Breast epithelium (tissue), 3 donors: ENCODE measurements at regions not wholly inside any gene's neighbourhood (a gene's known extent, or its start where the extent isn't known, plus 50 kb on each side); places are given as distances from the start of the nearest gene placed in this dataset.

Experiments
- POLR2AphosphoS5 ChIP-seq, 3 donors: sonication (generic); formaldehyde crosslinking; IDR thresholded peaks; one replicate each; pipeline ENCODE4 v1.6.1; 2017; ENCODE audit warnings: antibody characterized with exemption in 3 of 3
- TF ChIP-seq, protein P1 (sequence below), 3 donors: fragments of 450-650 bp; IDR thresholded peaks; one replicate each; pipeline ENCODE4 v1.5.1; 2016 to 2017; ENCODE audit warnings: antibody characterized with exemption in 3 of 3, mild to moderate bottlenecking in 3 of 3, moderate library complexity in 3 of 3

GRCh38 chr15:45796433-45796832 is 161.6 kb downstream of the SQOR start:
- TF ChIP-seq POLR2AphosphoS5 (IDR thresholded peaks at IDR 0.05), result no peak
- TF ChIP-seq, protein P1, sequence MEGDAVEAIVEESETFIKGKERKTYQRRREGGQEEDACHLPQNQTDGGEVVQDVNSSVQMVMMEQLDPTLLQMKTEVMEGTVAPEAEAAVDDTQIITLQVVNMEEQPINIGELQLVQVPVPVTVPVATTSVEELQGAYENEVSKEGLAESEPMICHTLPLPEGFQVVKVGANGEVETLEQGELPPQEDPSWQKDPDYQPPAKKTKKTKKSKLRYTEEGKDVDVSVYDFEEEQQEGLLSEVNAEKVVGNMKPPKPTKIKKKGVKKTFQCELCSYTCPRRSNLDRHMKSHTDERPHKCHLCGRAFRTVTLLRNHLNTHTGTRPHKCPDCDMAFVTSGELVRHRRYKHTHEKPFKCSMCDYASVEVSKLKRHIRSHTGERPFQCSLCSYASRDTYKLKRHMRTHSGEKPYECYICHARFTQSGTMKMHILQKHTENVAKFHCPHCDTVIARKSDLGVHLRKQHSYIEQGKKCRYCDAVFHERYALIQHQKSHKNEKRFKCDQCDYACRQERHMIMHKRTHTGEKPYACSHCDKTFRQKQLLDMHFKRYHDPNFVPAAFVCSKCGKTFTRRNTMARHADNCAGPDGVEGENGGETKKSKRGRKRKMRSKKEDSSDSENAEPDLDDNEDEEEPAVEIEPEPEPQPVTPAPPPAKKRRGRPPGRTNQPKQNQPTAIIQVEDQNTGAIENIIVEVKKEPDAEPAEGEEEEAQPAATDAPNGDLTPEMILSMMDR (IDR thresholded peaks at IDR 0.05), result no peak
